ENCODE measurements at regions not wholly inside any gene's neighbourhood (a gene's known extent, or its start where the extent isn't known, plus 50 kb on each side); places are given as distances from the start of the nearest gene placed in this dataset.

- TF ChIP-seq POLR2AphosphoS5 (IDR thresholded peaks at IDR 0.05), result no peak
- TF ChIP-seq CTCF (IDR thresholded peaks at IDR 0.05), result no peak
- TF ChIP-seq POLR2A (IDR thresholded peaks at IDR 0.05), result no peak
Observed at GRCh38 chr10:128993443-128993842, 473.6 kb upstream of the MGMT start.

Data from sigmoid colon (tissue), 4 donors.